ENCODE measurements at regions not wholly inside any gene's neighbourhood (a gene's known extent, or its start where the extent isn't known, plus 50 kb on each side); places are given as distances from the start of the nearest gene placed in this dataset.

- TF ChIP-seq CTCF (IDR thresholded peaks at IDR 0.05; ENCODE audit: control extremely low read depth in 1 of 3, insufficient read depth in 1 of 3, low read depth in 1 of 3, low read length in 3 of 3), result no peak
- TF ChIP-seq EZH2 (IDR thresholded peaks at IDR 0.05; ENCODE audit: low read depth, low read length, severe bottlenecking), result no peak
- no peak for TF ChIP-seq KDM1A (IDR thresholded peaks at IDR 0.05; ENCODE audit: borderline replicate concordance, low read length)
These were observed 276.0 kb downstream of the TENT4A start for GRCh38 chr5:6989230-6989629.

Measured in H1 (cell line).